ENCODE measurements at regions not wholly inside any gene's neighbourhood (a gene's known extent, or its start where the extent isn't known, plus 50 kb on each side); places are given as distances from the start of the nearest gene placed in this dataset.

DNA sequence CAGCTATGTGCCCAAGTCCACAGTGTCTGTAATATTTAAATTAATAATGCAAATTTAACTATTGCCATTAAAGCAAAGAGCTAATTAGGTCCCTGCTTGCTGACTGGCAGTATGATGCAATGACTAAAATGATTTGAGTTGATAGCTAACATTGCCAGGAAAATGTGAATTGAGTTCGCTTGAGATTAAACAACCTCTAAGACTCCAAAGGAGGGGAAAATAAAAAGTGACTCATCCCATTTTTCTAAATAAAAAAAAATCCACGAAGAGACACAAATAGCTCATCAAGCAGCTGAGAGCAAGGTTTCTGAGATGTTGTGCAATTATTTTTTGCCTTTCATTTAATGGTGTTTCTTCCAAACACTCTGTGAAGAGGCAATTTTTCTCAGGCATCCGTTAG is 413.0 kb downstream of the MTX2 start:
- TF ChIP-seq, protein P1, sequence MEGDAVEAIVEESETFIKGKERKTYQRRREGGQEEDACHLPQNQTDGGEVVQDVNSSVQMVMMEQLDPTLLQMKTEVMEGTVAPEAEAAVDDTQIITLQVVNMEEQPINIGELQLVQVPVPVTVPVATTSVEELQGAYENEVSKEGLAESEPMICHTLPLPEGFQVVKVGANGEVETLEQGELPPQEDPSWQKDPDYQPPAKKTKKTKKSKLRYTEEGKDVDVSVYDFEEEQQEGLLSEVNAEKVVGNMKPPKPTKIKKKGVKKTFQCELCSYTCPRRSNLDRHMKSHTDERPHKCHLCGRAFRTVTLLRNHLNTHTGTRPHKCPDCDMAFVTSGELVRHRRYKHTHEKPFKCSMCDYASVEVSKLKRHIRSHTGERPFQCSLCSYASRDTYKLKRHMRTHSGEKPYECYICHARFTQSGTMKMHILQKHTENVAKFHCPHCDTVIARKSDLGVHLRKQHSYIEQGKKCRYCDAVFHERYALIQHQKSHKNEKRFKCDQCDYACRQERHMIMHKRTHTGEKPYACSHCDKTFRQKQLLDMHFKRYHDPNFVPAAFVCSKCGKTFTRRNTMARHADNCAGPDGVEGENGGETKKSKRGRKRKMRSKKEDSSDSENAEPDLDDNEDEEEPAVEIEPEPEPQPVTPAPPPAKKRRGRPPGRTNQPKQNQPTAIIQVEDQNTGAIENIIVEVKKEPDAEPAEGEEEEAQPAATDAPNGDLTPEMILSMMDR (IDR thresholded peaks at IDR 0.05): no peak
- no peak for DNase-seq
- Histone ChIP-seq H3K27ac (peak overlapping the region in 1 of 2 donors; percentile 40), H3K4me1 (peaks cover 0 to 13% (median 3%) of the 10 kb centered on the region in 4 donors), H3K9me3 (no peaks in the 10 kb centered on the region), H3K27me3 (no peaks in the 10 kb centered on the region), H3K4me3 (no peak overlapping the region), H3K36me3 (no peaks in the 10 kb centered on the region)
- intact Hi-C loops (cut with DNase I; ENCODE audit: low total_unique reads): no loop called here

DNA sequence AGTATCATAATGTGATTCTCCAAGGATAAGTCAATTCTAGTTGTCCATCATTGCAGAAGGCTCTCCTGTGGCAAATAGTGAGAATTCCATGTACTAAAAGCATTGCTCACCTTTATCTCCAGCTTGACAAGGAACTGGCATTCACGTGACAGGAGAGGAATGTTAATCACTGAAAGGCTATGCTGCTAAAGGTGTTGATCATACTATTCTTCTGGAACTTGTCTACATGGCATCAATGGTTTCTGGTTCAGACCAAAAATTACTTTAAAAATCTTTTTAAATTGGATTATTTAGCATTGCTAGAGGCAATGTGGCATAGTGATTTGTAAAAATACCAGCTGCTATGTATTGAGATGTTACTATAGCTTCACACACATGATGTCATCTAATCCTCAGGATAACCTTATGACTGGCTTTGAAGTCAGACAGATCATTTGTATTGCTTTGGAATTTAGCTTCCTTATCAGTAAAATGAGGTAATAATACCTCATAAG is 414.4 kb downstream of the MTX2 start:
- Histone ChIP-seq H3K36me3 (no peaks in the 10 kb centered on the region), H3K9me3 (no peaks in the 10 kb centered on the region), H3K4me3 (no peak overlapping the region), H3K27ac (no peak overlapping the region), H3K4me1 (peaks cover 0 to 13% (median 3%) of the 10 kb centered on the region in 4 donors), H3K27me3 (no peaks in the 10 kb centered on the region)
- no peak for DNase-seq
- TF ChIP-seq, protein P1 (IDR thresholded peaks at IDR 0.05): no peak
- intact Hi-C loops (cut with DNase I; ENCODE audit: low total_unique reads): no loop called here

DNA sequence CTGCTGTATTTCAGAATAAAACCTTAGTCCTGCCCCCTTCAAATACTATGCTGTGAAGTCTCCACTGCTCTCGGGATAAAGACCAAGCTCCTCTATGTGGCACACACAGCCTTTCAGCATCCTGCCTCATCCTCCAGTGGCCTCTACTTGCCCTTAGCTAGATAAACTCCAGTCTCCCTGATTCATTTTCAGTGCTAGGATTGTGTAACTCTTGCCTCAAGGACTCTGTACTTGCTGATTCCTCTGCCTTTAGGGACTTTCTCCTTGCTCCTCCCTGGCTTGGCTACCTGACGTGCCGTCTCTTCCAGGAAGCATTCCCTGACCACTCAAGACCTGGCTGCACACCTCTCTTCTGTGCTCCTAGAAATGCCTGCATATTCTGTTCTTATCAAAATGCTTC is 416.7 kb downstream of the MTX2 start:
- no peaks in the 10 kb centered on the region for H3K27me3 ChIP-seq
- TF ChIP-seq, protein P1 (IDR thresholded peaks at IDR 0.05): no peak
- no peak overlapping the region for H3K4me3 ChIP-seq
- no peaks in the 10 kb centered on the region for H3K36me3 ChIP-seq
- no peak overlapping the region for H3K27ac ChIP-seq
- peaks cover 0 to 13% (median 3%) of the 10 kb centered on the region in 4 donors for H3K4me1 ChIP-seq
- DNase-seq: no peak
- H3K9me3 ChIP-seq: no peaks in the 10 kb centered on the region
- intact Hi-C loops (cut with DNase I; ENCODE audit: low total_unique reads): no loop called here

DNA sequence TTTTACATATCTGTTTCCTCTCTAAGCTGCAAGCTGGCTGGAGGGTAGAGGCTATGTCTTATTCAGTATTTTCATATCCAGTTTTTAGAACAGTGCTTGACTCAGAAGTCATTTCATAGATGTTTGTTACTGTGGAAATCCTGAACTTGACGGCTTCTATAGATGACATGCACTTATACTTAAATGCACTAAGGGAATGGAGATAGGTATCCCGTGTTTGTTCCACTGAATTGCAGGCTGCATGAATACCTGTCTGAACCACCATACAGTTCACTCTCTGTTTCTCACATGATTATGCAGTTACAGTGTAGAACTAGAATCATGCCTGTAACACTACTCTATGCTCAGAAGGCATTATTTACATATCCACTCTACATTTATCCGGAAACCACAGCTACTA is 417.1 kb downstream of the MTX2 start:
- TF ChIP-seq, protein P1 (IDR thresholded peaks at IDR 0.05): no peak
- Histone ChIP-seq H3K9me3 (no peaks in the 10 kb centered on the region), H3K27me3 (no peaks in the 10 kb centered on the region), H3K36me3 (no peaks in the 10 kb centered on the region), H3K4me1 (peaks cover 0 to 13% (median 3%) of the 10 kb centered on the region in 4 donors), H3K4me3 (no peak overlapping the region), H3K27ac (no peak overlapping the region)
- DNase-seq: no peak
- intact Hi-C loops (cut with DNase I; ENCODE audit: low total_unique reads): no loop called here

DNA sequence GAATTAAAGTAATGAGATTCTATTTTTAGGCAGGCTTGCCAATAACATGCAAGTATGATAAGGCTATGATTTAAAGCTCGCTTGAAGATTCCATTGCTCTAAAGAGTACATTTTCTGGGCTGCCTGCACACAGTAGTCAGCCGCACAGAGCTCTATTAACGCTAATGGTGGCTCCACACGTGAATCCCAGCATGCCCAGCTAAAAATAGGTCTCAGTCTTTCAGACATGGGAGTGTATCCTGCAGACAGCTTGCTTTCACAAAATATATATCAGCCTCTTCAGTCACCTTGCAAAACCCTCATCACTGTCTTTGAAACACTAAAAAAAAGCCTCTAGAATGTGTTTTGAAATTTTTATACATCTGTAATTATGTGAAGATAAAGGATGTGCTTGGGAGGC is 418.1 kb downstream of the MTX2 start:
- no peak overlapping the region for H3K27ac ChIP-seq
- H3K36me3 ChIP-seq: no peaks in the 10 kb centered on the region
- TF ChIP-seq, protein P1 (IDR thresholded peaks at IDR 0.05): no peak
- DNase-seq: no peak
- H3K4me1 ChIP-seq: peaks cover 0 to 6% (median 3%) of the 10 kb centered on the region in 4 donors
- H3K4me3 ChIP-seq: no peak overlapping the region
- H3K9me3 ChIP-seq: no peaks in the 10 kb centered on the region
- no peaks in the 10 kb centered on the region for H3K27me3 ChIP-seq
- intact Hi-C loops (cut with DNase I; ENCODE audit: low total_unique reads): no loop called here

DNA sequence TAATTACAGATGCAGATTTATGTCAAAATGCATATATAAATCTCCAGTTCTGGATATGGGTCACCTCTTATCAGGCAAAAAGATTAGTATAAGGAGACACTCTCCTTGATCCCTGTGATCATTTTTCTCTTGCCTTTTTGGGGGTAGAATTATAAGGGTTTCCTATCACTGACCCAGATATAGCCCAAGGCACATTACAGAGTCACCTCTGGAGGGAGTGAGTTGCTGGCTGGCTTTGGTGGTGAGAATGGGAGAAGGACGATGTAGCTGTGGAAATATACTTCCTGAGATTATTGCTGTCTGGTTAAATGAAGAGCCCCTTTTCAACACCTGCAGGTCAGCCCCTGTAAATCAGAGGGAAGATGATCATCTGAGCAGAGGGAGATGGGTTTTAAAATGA is 418.7 kb downstream of the MTX2 start:
- no peaks in the 10 kb centered on the region for H3K27me3 ChIP-seq
- no peak overlapping the region for H3K4me3 ChIP-seq
- intact Hi-C loops (cut with DNase I; ENCODE audit: low total_unique reads): no loop called here
- no peaks in the 10 kb centered on the region for H3K36me3 ChIP-seq
- H3K4me1 ChIP-seq: peaks cover 0 to under 1% (median under 1%) of the 10 kb centered on the region in 4 donors
- no peaks in the 10 kb centered on the region for H3K9me3 ChIP-seq
- DNase-seq: no peak
- TF ChIP-seq, protein P1 (IDR thresholded peaks at IDR 0.05): no peak
- H3K27ac ChIP-seq: no peak overlapping the region

All from tibial artery (tissue), 4 donors.